ENCODE measurements at regions not wholly inside any gene's neighbourhood (a gene's known extent, or its start where the extent isn't known, plus 50 kb on each side); places are given as distances from the start of the nearest gene placed in this dataset.
A peak's percentile ranks its signal among the peaks of the same experiment; 100 is the strongest.

DNA sequence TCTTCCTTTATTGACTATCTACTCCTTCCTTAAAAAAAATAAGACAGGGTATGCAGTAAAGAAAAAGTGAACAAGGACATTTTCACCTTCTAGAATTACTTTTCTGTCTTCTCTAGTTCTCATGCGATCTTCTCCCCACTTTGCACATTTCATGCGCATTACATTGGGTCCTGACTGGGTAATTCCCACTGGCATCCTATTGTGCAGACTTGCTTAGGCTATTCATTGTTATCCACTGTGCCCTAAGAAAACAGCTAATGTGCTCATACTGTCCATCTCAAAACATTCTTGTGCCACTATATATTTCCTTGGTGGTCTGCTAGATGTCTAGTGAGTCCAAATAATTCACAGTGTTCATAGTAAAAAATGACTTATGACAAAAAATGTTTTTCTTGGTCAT lies 447.4 kb upstream of the ROBO1 start:
- no peak for DNase-seq (ENCODE audit: low spot score)

DNA sequence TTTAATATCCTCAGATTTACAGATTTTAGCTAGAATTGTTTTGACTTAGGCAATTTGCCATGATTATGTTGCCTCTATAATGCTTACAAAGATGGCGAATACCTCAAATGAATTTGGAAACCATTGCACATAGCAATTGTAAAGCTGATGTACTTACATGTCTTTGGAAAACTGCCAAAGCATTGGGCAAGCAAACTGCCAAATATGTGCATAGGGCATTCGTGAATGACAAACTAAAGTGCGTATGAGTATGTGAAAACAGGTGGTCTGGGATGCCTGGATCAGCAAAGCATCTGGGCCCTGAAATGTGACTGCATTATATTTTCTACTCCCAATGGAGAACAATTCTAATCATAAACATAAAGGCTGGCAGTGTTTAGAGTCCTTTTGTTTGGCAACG lies 445.3 kb upstream of the ROBO1 start:
- no peak for DNase-seq (ENCODE audit: low spot score)

GRCh38 chr3:80192936-80193335 lies 425.1 kb upstream of the ROBO1 start:
- DNase-seq (ENCODE audit: low spot score): no peak

- DNase-seq (ENCODE audit: low spot score): no peak
These were observed 422.3 kb upstream of the ROBO1 start for GRCh38 chr3:80190051-80190450.

GRCh38 chr3:80187981-80188380 lies 420.2 kb upstream of the ROBO1 start:
- DNase-seq (ENCODE audit: low spot score): no peak

DNA sequence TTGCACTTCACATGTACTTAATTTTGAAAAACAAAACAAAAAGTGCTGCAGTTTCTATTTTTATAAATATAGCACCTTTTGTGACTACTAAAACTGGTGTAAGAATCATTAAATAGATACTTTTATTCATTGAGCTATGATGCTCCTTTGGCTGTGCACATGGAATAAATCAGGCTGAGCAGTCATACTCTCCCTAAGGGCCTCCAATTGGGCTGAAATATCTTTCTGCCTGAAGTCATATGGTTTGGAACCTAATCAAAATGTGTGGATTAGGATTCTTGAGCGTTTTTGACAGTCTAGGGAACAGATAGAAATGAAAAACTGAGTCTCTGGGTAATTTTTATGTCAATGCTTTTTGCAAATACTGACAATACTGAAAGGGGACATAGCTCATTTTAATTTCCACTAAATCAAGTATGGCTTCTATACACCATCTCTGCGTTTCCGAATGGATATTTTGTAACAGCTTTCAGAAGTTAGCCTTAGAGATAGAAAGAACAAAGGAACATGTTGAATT lies 392.2 kb upstream of the ROBO1 start:
- DNase-seq (ENCODE audit: low spot score): no peak

GRCh38 chr3:80158332-80158731 lies 390.5 kb upstream of the ROBO1 start:
- DNase-seq (ENCODE audit: low spot score): no peak

GRCh38 chr3:80157546-80157945 lies 389.7 kb upstream of the ROBO1 start:
- DNase-seq (ENCODE audit: low spot score): no peak

GRCh38 chr3:80152692-80153091 lies 384.9 kb upstream of the ROBO1 start:
- no peak for DNase-seq (ENCODE audit: low spot score)

DNA sequence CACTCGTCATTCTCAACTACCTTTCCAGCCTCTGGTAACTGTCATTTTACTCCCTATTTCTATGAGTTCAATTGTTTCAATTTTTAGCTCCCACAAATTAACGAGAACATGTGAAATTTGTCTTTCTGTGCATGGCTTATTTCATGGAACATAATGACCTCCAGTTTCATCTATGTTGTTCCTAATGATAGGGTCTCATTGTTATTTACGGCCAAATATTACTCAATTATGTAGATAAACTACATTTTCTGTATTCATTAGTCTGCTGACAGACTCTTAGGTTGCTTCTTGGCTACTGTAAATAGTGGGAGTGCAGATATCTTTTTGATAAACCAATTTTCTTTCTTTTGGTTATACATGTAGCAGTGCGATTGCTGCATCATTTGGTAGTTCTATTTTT lies 374.9 kb upstream of the ROBO1 start:
- no peak for DNase-seq (ENCODE audit: low spot score)

DNA sequence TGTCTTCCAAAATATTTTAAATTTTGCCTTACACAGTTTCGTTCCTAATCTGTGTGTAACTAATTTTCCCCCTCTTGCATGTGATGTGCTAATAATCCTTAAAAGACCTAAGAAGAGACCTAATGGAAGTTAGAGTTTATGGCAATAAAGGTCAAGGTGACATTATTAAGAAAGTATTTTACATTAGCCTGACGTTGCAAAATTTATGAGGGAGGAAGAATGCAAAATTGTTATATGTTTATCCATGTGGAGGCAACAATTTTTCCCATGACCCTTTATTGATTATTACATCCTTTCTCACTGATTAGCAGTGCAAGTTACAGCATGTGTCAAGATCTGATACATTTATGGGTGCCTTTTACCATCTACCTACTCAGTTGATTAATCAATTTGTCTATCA lies 373.8 kb upstream of the ROBO1 start:
- no peak for DNase-seq (ENCODE audit: low spot score)

DNA sequence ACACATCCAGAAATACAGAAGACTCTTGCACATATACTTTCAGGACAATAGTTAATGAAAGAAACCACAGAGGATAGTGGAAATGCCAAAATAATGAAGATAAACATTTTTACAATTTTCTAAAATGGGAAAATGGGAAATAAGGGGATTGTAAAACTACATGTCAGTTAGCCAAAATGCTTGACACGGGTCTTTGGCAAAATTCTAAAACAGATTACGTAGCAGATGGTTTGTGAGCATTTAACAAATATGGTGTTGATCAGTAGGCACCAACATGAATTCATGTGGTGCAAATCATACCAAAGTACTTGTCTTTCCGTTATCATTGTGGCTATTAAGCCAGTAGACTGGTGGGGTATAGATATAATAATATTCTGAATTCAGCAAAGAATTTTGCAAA lies 348.5 kb upstream of the ROBO1 start:
- no peak for DNase-seq (ENCODE audit: low spot score)

- DNase-seq (ENCODE audit: low spot score): no peak
These were observed 346.9 kb upstream of the ROBO1 start for GRCh38 chr3:80114694-80115093.

- DNase-seq (ENCODE audit: low spot score): no peak
These were observed 345.5 kb upstream of the ROBO1 start for GRCh38 chr3:80113331-80113730.

- no peak for DNase-seq (ENCODE audit: low spot score)
These were observed 331.8 kb upstream of the ROBO1 start for GRCh38 chr3:80099559-80100066.

GRCh38 chr3:80097674-80098073 lies 329.9 kb upstream of the ROBO1 start:
- DNase-seq (ENCODE audit: low spot score): no peak

DNA sequence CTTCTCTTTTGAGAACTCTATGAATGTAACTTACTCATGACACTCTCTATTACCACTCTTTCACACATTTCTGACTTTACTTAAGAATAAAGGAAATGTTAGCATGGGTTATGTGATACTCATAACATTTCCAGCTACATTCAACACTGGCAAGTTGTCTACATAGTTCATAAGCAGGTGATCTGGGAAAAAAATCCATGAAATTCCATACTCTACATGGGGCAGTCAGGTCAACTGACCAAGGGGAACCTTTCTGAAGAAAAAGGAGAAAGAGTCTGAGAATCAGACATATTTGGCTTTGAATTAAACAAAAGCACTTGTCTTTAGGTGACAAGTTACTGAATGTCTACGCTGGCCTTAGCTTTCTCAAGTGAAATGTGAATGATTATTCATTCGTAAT lies 329.1 kb upstream of the ROBO1 start:
- no peak for DNase-seq (ENCODE audit: low spot score)

GRCh38 chr3:80094589-80094988 lies 326.8 kb upstream of the ROBO1 start:
- DNase-seq (ENCODE audit: low spot score): no peak

- peak; percentile 2 for DNase-seq (ENCODE audit: low spot score)
These were observed 320.0 kb upstream of the ROBO1 start for GRCh38 chr3:80087767-80088166.

- DNase-seq (ENCODE audit: low spot score): no peak
These were observed 318.6 kb upstream of the ROBO1 start for GRCh38 chr3:80086426-80086825.

GRCh38 chr3:80079886-80080285 lies 312.1 kb upstream of the ROBO1 start:
- DNase-seq (ENCODE audit: low spot score): no peak

DNA sequence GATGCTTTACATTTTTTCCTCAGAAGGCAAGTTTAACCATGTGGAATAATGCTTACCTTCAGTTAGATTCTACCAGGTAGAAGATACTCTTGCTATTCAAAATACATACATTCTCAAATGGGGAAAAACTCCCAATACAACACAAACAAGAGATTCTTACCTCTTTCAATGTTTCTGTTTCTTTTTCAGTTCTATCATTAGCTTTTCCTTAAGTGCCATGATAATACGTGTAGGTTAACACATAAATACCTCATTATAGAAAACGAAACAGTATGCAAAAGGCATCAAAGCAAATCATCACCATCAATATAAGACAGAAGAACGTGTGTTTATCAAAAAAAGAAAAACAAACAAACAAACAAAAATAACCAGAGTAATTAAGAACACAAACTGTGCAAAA lies 300.7 kb upstream of the ROBO1 start:
- DNase-seq (ENCODE audit: low spot score): no peak

GRCh38 chr3:80063535-80063934 lies 295.7 kb upstream of the ROBO1 start:
- DNase-seq (ENCODE audit: low spot score): no peak

DNA sequence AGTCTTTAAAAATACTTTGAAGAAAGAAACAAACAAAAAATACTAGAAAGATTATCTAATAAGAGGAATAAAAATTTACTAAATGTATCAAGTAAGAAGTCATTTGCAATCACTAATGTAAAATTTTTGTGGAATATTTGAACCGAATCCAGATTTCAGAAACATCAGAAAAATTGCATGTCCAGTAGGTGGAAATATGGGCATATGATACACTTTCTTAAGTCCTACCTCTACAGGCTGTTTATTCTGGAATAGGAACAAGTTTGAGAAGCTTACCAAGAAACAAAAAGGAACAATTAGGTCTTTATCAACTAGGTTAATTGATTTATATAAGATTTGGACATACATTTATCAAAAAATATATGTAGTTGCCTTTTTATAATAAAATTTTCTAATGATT lies 292.9 kb upstream of the ROBO1 start:
- no peak for DNase-seq (ENCODE audit: low spot score)

DNA sequence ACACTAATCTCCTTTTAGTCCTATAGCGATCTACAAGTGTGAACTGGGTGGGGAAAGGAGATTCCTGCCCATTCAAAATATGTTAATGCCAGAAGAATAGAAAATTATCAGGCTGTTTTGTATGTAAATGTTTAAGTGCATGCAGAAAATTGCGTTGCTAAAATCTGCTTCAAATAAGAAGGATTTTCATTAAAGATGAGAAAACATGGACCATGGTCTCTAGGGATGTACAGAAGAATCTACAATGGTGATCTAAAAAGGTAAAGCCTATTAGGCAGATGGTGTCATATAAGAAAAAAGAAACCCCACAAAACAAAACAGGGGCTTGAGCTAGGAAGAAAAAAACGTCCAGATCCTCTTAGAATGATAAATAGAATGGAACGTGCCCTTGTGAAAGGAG lies 287.5 kb upstream of the ROBO1 start:
- DNase-seq (ENCODE audit: low spot score): no peak
